Mesenchymal stem cell (in vitro differentiated cells and primary cell): ENCODE measurements at regions not wholly inside any gene's neighbourhood (a gene's known extent, or its start where the extent isn't known, plus 50 kb on each side); places are given as distances from the start of the nearest gene placed in this dataset.

Experiments
- DNase-seq: peaks from one replicate; pipeline ENCODE4 v3.0.0-alpha.2; 2013
- H2AFZ ChIP-seq: one replicate; pipeline ENCODE4 v1.6.1; 2013; ENCODE audit warnings: low read depth, mild to moderate bottlenecking, control low read depth, inconsistent platforms, low read length, moderate library complexity
- H2AK5ac ChIP-seq: 2 replicates; pipeline ENCODE4 v1.6.1; 2013; ENCODE audit warnings: low read length, moderate library complexity, mild to moderate bottlenecking, inconsistent platforms; ENCODE audit not compliant: severe bottlenecking
- H2BK120ac ChIP-seq: one replicate; pipeline ENCODE4 v1.6.1; 2013; ENCODE audit warnings: low read depth, mild to moderate bottlenecking, inconsistent platforms, low read length, moderate library complexity
- H2BK12ac ChIP-seq, 2 experiments: one replicate each; pipeline ENCODE4 v1.6.1; 2013; ENCODE audit warnings: inconsistent platforms in 2 of 2, low read length in 2 of 2, mild to moderate bottlenecking in 2 of 2, moderate library complexity in 2 of 2, control low read depth in 1 of 2
- H2BK15ac ChIP-seq: one replicate; pipeline ENCODE4 v1.6.1; 2013; ENCODE audit warnings: mild to moderate bottlenecking, low read depth, inconsistent platforms; ENCODE audit not compliant: poor library complexity, severe bottlenecking
- H2BK5ac ChIP-seq: 2 replicates; pipeline ENCODE4 v1.6.1; 2013; ENCODE audit warnings: low read depth, mild to moderate bottlenecking, low read length, control low read depth, inconsistent platforms; ENCODE audit not compliant: poor library complexity, severe bottlenecking
- H3K14ac ChIP-seq, 2 experiments: one replicate each; pipeline ENCODE4 v1.6.1; 2013; ENCODE audit warnings: inconsistent platforms in 2 of 2, low read length in 2 of 2, control low read depth in 1 of 2, mild to moderate bottlenecking in 1 of 2, moderate library complexity in 1 of 2
- H3K18ac ChIP-seq, 2 experiments: one replicate each; pipeline ENCODE4 v1.6.1; 2013; ENCODE audit warnings: inconsistent platforms in 2 of 2, low read length in 2 of 2, control low read depth in 1 of 2, low read depth in 1 of 2, mild to moderate bottlenecking in 1 of 2
- H3K23ac ChIP-seq, 2 experiments: one replicate each; pipeline ENCODE4 v1.6.1; 2013; ENCODE audit warnings: inconsistent platforms in 2 of 2, low read length in 2 of 2, mild to moderate bottlenecking in 2 of 2, moderate library complexity in 2 of 2, control low read depth in 1 of 2
- H3K27ac ChIP-seq: 2 replicates; pipeline ENCODE4 v1.5.1; 2013; ENCODE audit warnings: mild to moderate bottlenecking, moderate library complexity, low read length, control low read depth, inconsistent platforms; ENCODE audit not compliant: poor library complexity, severe bottlenecking
- H3K27me3 ChIP-seq, 2 experiments: 2 replicates each; pipeline versions ENCODE4 v1.6.1 to v1.7.0; 2013; ENCODE audit warnings: low read length in 2 of 2, mild to moderate bottlenecking in 2 of 2, moderate library complexity in 2 of 2, control low read depth in 1 of 2, inconsistent platforms in 1 of 2; ENCODE audit not compliant: control insufficient read depth in 1 of 2, insufficient read depth in 1 of 2
- H3K36me3 ChIP-seq, 2 experiments: 2 replicates each; pipeline versions ENCODE4 v1.6.1 to v1.7.0; 2013; ENCODE audit warnings: low read length in 2 of 2, control low read depth in 1 of 2, inconsistent platforms in 1 of 2, low read depth in 1 of 2, mild to moderate bottlenecking in 1 of 2; ENCODE audit not compliant: insufficient read depth in 2 of 2, control insufficient read depth in 1 of 2
- H3K4ac ChIP-seq, 2 experiments: one replicate each; pipeline ENCODE4 v1.6.1; 2013; ENCODE audit warnings: inconsistent platforms in 2 of 2, low read length in 2 of 2, mild to moderate bottlenecking in 2 of 2, moderate library complexity in 2 of 2, control low read depth in 1 of 2, low read depth in 1 of 2
- H3K4me1 ChIP-seq: 2 replicates; pipeline ENCODE4 v1.6.1; 2013; ENCODE audit warnings: low read depth, low read length, control low read depth; ENCODE audit not compliant: control insufficient read depth, insufficient read depth
- H3K4me2 ChIP-seq: 2 replicates; pipeline ENCODE4 v1.6.1; 2013; ENCODE audit warnings: low read length, mild to moderate bottlenecking, inconsistent platforms; ENCODE audit not compliant: poor library complexity, severe bottlenecking
- H3K4me3 ChIP-seq, 2 experiments: 2 replicates each; pipeline versions ENCODE4 v1.5.1 to v1.7.0; 2013; ENCODE audit warnings: low read length in 2 of 2, mild to moderate bottlenecking in 2 of 2, control low read depth in 1 of 2, low read depth in 1 of 2; ENCODE audit not compliant: insufficient read depth in 1 of 2
- H3K79me1 ChIP-seq: replicated peaks from 2 replicates; pipeline ENCODE4 v1.6.1; 2013; ENCODE audit warnings: mild to moderate bottlenecking, control low read depth, low read length, inconsistent platforms; ENCODE audit not compliant: poor library complexity, severe bottlenecking
- H3K9ac ChIP-seq: 2 replicates; pipeline ENCODE4 v1.7.0; 2013; ENCODE audit warnings: mild to moderate bottlenecking, low read length, moderate library complexity
- H3K9me3 ChIP-seq: 2 replicates; pipeline ENCODE4 v1.7.0; 2013; ENCODE audit warnings: mild to moderate bottlenecking, low read length; ENCODE audit not compliant: control insufficient read depth
- H4K8ac ChIP-seq: one replicate; pipeline ENCODE4 v1.6.1; 2013; ENCODE audit warnings: inconsistent platforms, mild to moderate bottlenecking, low read length, moderate library complexity
- H4K91ac ChIP-seq: one replicate; pipeline ENCODE4 v1.6.1; 2013; ENCODE audit warnings: mild to moderate bottlenecking, low read length, inconsistent platforms
- WGBS: methylation state at CpG from one replicate; pipeline ENCODE4 v1.1.7; 2013; ENCODE audit warnings: mixed read lengths; 5-methylcytosine and 5-hydroxymethylcytosine counted together

- 57% methylated on average over 2 of the region's 2 CpGs for WGBS
- Histone ChIP-seq H3K79me1 (no peaks in the 10 kb centered on the region), H2AFZ (no peak overlapping the region), H3K4me3 (no peak overlapping the region), H3K27me3 (no peaks in the 10 kb centered on the region), H3K4me1 (no peaks in the 10 kb centered on the region), H4K8ac (no peak overlapping the region), H3K23ac (no peak overlapping the region), H4K91ac (no peak overlapping the region), H3K4ac (no peak overlapping the region), H3K18ac (no peak overlapping the region), H3K4me2 (no peak overlapping the region), H2BK12ac (no peak overlapping the region), H2BK15ac (no peak overlapping the region), H2BK5ac (no peak overlapping the region), H3K9ac (no peak overlapping the region), H3K9me3 (no peaks in the 10 kb centered on the region), H3K27ac (no peak overlapping the region), H3K14ac (no peak overlapping the region), H3K36me3 (no peaks in the 10 kb centered on the region), H2AK5ac (no peak overlapping the region), H2BK120ac (no peak overlapping the region)
- DNase-seq = no peak
These were observed 632.7 kb downstream of the TLR4 start for GRCh38 chr9:118336943-118337330.

GRCh38 chr9:118360036-118360435 lies 655.8 kb downstream of the TLR4 start:
- H3K4me1 ChIP-seq = no peaks in the 10 kb centered on the region
- no peaks in the 10 kb centered on the region for H3K27me3 ChIP-seq
- no peaks in the 10 kb centered on the region for H3K36me3 ChIP-seq
- H3K79me1 ChIP-seq = no peaks in the 10 kb centered on the region
- peaks cover 8% of the 10 kb centered on the region for H3K9me3 ChIP-seq
- H2BK120ac ChIP-seq = no peak overlapping the region
- H3K18ac ChIP-seq = no peak overlapping the region
- no peak overlapping the region for H4K8ac ChIP-seq
- H2AFZ ChIP-seq = no peak overlapping the region
- no peak overlapping the region for H3K4me3 ChIP-seq
- no peak overlapping the region for H2BK12ac ChIP-seq
- H3K4ac ChIP-seq = no peak overlapping the region
- no peak overlapping the region for H2BK15ac ChIP-seq
- H3K9ac ChIP-seq = no peak overlapping the region
- no peak overlapping the region for H3K14ac ChIP-seq
- H2AK5ac ChIP-seq = no peak overlapping the region
- H4K91ac ChIP-seq = no peak overlapping the region
- H2BK5ac ChIP-seq = no peak overlapping the region
- H3K4me2 ChIP-seq = no peak overlapping the region
- no peak for DNase-seq
- WGBS = 100% methylated on average over 2 of the region's 4 CpGs
- no peak overlapping the region for H3K27ac ChIP-seq
- no peak overlapping the region for H3K23ac ChIP-seq

- Histone ChIP-seq H2BK12ac (no peak overlapping the region), H2AFZ (no peak overlapping the region), H2BK5ac (no peak overlapping the region), H3K36me3 (no peaks in the 10 kb centered on the region), H4K8ac (no peak overlapping the region), H3K4ac (no peak overlapping the region), H3K4me1 (no peaks in the 10 kb centered on the region), H3K79me1 (no peaks in the 10 kb centered on the region), H4K91ac (no peak overlapping the region), H3K4me3 (no peak overlapping the region), H3K27ac (no peak overlapping the region), H3K18ac (no peak overlapping the region), H2AK5ac (no peak overlapping the region), H2BK120ac (no peak overlapping the region), H3K14ac (no peak overlapping the region), H3K27me3 (no peaks in the 10 kb centered on the region), H3K4me2 (no peak overlapping the region), H3K9me3 (peaks cover 11% of the 10 kb centered on the region), H2BK15ac (no peak overlapping the region), H3K9ac (no peak overlapping the region), H3K23ac (no peak overlapping the region)
- 89% methylated on average over 1 of the region's 1 CpG for WGBS
- DNase-seq = no peak
These were observed 657.9 kb downstream of the TLR4 start for GRCh38 chr9:118362123-118362522.

DNA sequence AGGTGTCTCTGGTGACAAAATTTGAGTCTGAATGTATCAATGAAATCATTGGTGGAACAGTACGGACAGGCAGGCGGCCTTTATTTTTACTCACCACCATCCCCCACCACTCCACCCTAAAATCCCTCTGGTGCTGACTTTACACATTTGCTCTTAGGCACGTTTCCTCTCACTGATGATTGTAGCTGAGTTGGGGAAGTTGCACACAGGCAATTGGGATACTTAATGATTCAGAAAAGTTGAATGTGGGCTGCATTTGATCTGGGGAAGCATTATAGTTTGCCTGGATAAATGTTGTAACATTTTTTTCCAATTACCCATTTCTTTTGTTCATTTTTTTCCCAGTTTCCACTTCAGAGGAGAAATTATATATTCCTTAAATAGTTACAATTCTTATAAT lies 658.4 kb downstream of the TLR4 start:
- no peak overlapping the region for H3K9ac ChIP-seq
- H3K4me1 ChIP-seq = no peaks in the 10 kb centered on the region
- 14% methylated on average over 1 of the region's 3 CpGs for WGBS
- no peak overlapping the region for H2AFZ ChIP-seq
- no peak overlapping the region for H3K18ac ChIP-seq
- H4K91ac ChIP-seq = no peak overlapping the region
- no peak overlapping the region for H2BK12ac ChIP-seq
- H3K23ac ChIP-seq = no peak overlapping the region
- DNase-seq = no peak
- no peak overlapping the region for H3K4ac ChIP-seq
- H2AK5ac ChIP-seq = no peak overlapping the region
- H3K36me3 ChIP-seq = no peaks in the 10 kb centered on the region
- no peak overlapping the region for H3K27ac ChIP-seq
- H2BK5ac ChIP-seq = no peak overlapping the region
- peaks cover 11% of the 10 kb centered on the region for H3K9me3 ChIP-seq
- H3K4me3 ChIP-seq = no peak overlapping the region
- no peak overlapping the region for H2BK15ac ChIP-seq
- no peaks in the 10 kb centered on the region for H3K79me1 ChIP-seq
- no peak overlapping the region for H3K4me2 ChIP-seq
- no peaks in the 10 kb centered on the region for H3K27me3 ChIP-seq
- no peak overlapping the region for H2BK120ac ChIP-seq
- H4K8ac ChIP-seq = no peak overlapping the region
- no peak overlapping the region for H3K14ac ChIP-seq
